Mesenchymal stem cell (in vitro differentiated cells and primary cell): ENCODE measurements at regions not wholly inside any gene's neighbourhood (a gene's known extent, or its start where the extent isn't known, plus 50 kb on each side); places are given as distances from the start of the nearest gene placed in this dataset.

ENCODE experiments used
- DNase-seq: peaks from one replicate; pipeline ENCODE4 v3.0.0-alpha.2; 2013
- H2AFZ ChIP-seq: one replicate; pipeline ENCODE4 v1.6.1; 2013; ENCODE audit warnings: low read depth, mild to moderate bottlenecking, control low read depth, inconsistent platforms, low read length, moderate library complexity
- H2AK5ac ChIP-seq: 2 replicates; pipeline ENCODE4 v1.6.1; 2013; ENCODE audit warnings: low read length, moderate library complexity, mild to moderate bottlenecking, inconsistent platforms; ENCODE audit not compliant: severe bottlenecking
- H2BK120ac ChIP-seq: one replicate; pipeline ENCODE4 v1.6.1; 2013; ENCODE audit warnings: low read depth, mild to moderate bottlenecking, inconsistent platforms, low read length, moderate library complexity
- H2BK12ac ChIP-seq, 2 experiments: one replicate each; pipeline ENCODE4 v1.6.1; 2013; ENCODE audit warnings: inconsistent platforms in 2 of 2, low read length in 2 of 2, mild to moderate bottlenecking in 2 of 2, moderate library complexity in 2 of 2, control low read depth in 1 of 2
- H2BK15ac ChIP-seq: one replicate; pipeline ENCODE4 v1.6.1; 2013; ENCODE audit warnings: mild to moderate bottlenecking, low read depth, inconsistent platforms; ENCODE audit not compliant: poor library complexity, severe bottlenecking
- H2BK5ac ChIP-seq: 2 replicates; pipeline ENCODE4 v1.6.1; 2013; ENCODE audit warnings: low read depth, mild to moderate bottlenecking, low read length, control low read depth, inconsistent platforms; ENCODE audit not compliant: poor library complexity, severe bottlenecking
- H3K14ac ChIP-seq, 2 experiments: one replicate each; pipeline ENCODE4 v1.6.1; 2013; ENCODE audit warnings: inconsistent platforms in 2 of 2, low read length in 2 of 2, control low read depth in 1 of 2, mild to moderate bottlenecking in 1 of 2, moderate library complexity in 1 of 2
- H3K18ac ChIP-seq, 2 experiments: one replicate each; pipeline ENCODE4 v1.6.1; 2013; ENCODE audit warnings: inconsistent platforms in 2 of 2, low read length in 2 of 2, control low read depth in 1 of 2, low read depth in 1 of 2, mild to moderate bottlenecking in 1 of 2
- H3K23ac ChIP-seq, 2 experiments: one replicate each; pipeline ENCODE4 v1.6.1; 2013; ENCODE audit warnings: inconsistent platforms in 2 of 2, low read length in 2 of 2, mild to moderate bottlenecking in 2 of 2, moderate library complexity in 2 of 2, control low read depth in 1 of 2
- H3K27ac ChIP-seq: 2 replicates; pipeline ENCODE4 v1.5.1; 2013; ENCODE audit warnings: mild to moderate bottlenecking, moderate library complexity, low read length, control low read depth, inconsistent platforms; ENCODE audit not compliant: poor library complexity, severe bottlenecking
- H3K27me3 ChIP-seq, 2 experiments: 2 replicates each; pipeline versions ENCODE4 v1.6.1 to v1.7.0; 2013; ENCODE audit warnings: low read length in 2 of 2, mild to moderate bottlenecking in 2 of 2, moderate library complexity in 2 of 2, control low read depth in 1 of 2, inconsistent platforms in 1 of 2; ENCODE audit not compliant: control insufficient read depth in 1 of 2, insufficient read depth in 1 of 2
- H3K36me3 ChIP-seq, 2 experiments: 2 replicates each; pipeline versions ENCODE4 v1.6.1 to v1.7.0; 2013; ENCODE audit warnings: low read length in 2 of 2, control low read depth in 1 of 2, inconsistent platforms in 1 of 2, low read depth in 1 of 2, mild to moderate bottlenecking in 1 of 2; ENCODE audit not compliant: insufficient read depth in 2 of 2, control insufficient read depth in 1 of 2
- H3K4ac ChIP-seq, 2 experiments: one replicate each; pipeline ENCODE4 v1.6.1; 2013; ENCODE audit warnings: inconsistent platforms in 2 of 2, low read length in 2 of 2, mild to moderate bottlenecking in 2 of 2, moderate library complexity in 2 of 2, control low read depth in 1 of 2, low read depth in 1 of 2
- H3K4me1 ChIP-seq: 2 replicates; pipeline ENCODE4 v1.6.1; 2013; ENCODE audit warnings: low read depth, low read length, control low read depth; ENCODE audit not compliant: control insufficient read depth, insufficient read depth
- H3K4me2 ChIP-seq: 2 replicates; pipeline ENCODE4 v1.6.1; 2013; ENCODE audit warnings: low read length, mild to moderate bottlenecking, inconsistent platforms; ENCODE audit not compliant: poor library complexity, severe bottlenecking
- H3K4me3 ChIP-seq, 2 experiments: 2 replicates each; pipeline versions ENCODE4 v1.5.1 to v1.7.0; 2013; ENCODE audit warnings: low read length in 2 of 2, mild to moderate bottlenecking in 2 of 2, control low read depth in 1 of 2, low read depth in 1 of 2; ENCODE audit not compliant: insufficient read depth in 1 of 2
- H3K79me1 ChIP-seq: replicated peaks from 2 replicates; pipeline ENCODE4 v1.6.1; 2013; ENCODE audit warnings: mild to moderate bottlenecking, control low read depth, low read length, inconsistent platforms; ENCODE audit not compliant: poor library complexity, severe bottlenecking
- H3K9ac ChIP-seq: 2 replicates; pipeline ENCODE4 v1.7.0; 2013; ENCODE audit warnings: mild to moderate bottlenecking, low read length, moderate library complexity
- H3K9me3 ChIP-seq: 2 replicates; pipeline ENCODE4 v1.7.0; 2013; ENCODE audit warnings: mild to moderate bottlenecking, low read length; ENCODE audit not compliant: control insufficient read depth
- H4K8ac ChIP-seq: one replicate; pipeline ENCODE4 v1.6.1; 2013; ENCODE audit warnings: inconsistent platforms, mild to moderate bottlenecking, low read length, moderate library complexity
- H4K91ac ChIP-seq: one replicate; pipeline ENCODE4 v1.6.1; 2013; ENCODE audit warnings: mild to moderate bottlenecking, low read length, inconsistent platforms
- WGBS: methylation state at CpG from one replicate; pipeline ENCODE4 v1.1.7; 2013; ENCODE audit warnings: mixed read lengths; 5-methylcytosine and 5-hydroxymethylcytosine counted together

- H3K36me3 ChIP-seq, result no peaks in the 10 kb centered on the region
- no peak overlapping the region for H3K4me3 ChIP-seq
- no peak overlapping the region for H3K9ac ChIP-seq
- no peak overlapping the region for H2AK5ac ChIP-seq
- H3K27me3 ChIP-seq, result no peaks in the 10 kb centered on the region
- H3K4ac ChIP-seq, result no peak overlapping the region
- no peak overlapping the region for H2BK5ac ChIP-seq
- no peak overlapping the region for H3K18ac ChIP-seq
- no peak overlapping the region for H3K27ac ChIP-seq
- H3K14ac ChIP-seq, result no peak overlapping the region
- no peaks in the 10 kb centered on the region for H3K9me3 ChIP-seq
- H4K8ac ChIP-seq, result no peak overlapping the region
- no peak overlapping the region for H2BK15ac ChIP-seq
- H2BK12ac ChIP-seq, result no peak overlapping the region
- H2AFZ ChIP-seq, result no peak overlapping the region
- no peaks in the 10 kb centered on the region for H3K79me1 ChIP-seq
- DNase-seq, result no peak
- WGBS, result 88% methylated on average over 5 of the region's 5 CpGs
- H3K4me1 ChIP-seq, result no peaks in the 10 kb centered on the region
- no peak overlapping the region for H2BK120ac ChIP-seq
- H3K23ac ChIP-seq, result no peak overlapping the region
- no peak overlapping the region for H4K91ac ChIP-seq
- no peak overlapping the region for H3K4me2 ChIP-seq
Measured at GRCh38 chr18:64807560-64807959, 658.7 kb upstream of the LINC00305 start.

GRCh38 chr18:64806691-64807090, 657.8 kb upstream of the LINC00305 start:
- Histone ChIP-seq H3K23ac (no peak overlapping the region), H2BK12ac (no peak overlapping the region), H3K27me3 (no peaks in the 10 kb centered on the region), H2BK15ac (no peak overlapping the region), H3K9me3 (no peaks in the 10 kb centered on the region), H4K91ac (no peak overlapping the region), H3K79me1 (no peaks in the 10 kb centered on the region), H3K4ac (no peak overlapping the region), H4K8ac (no peak overlapping the region), H3K9ac (no peak overlapping the region), H2BK120ac (no peak overlapping the region), H3K4me3 (no peak overlapping the region), H2AK5ac (no peak overlapping the region), H3K18ac (no peak overlapping the region), H2BK5ac (no peak overlapping the region), H3K4me2 (no peak overlapping the region), H3K4me1 (no peaks in the 10 kb centered on the region), H3K27ac (no peak overlapping the region), H2AFZ (no peak overlapping the region), H3K14ac (no peak overlapping the region), H3K36me3 (no peaks in the 10 kb centered on the region)
- DNase-seq, result no peak
- WGBS, result 83% methylated on average over 3 of the region's 5 CpGs

DNA sequence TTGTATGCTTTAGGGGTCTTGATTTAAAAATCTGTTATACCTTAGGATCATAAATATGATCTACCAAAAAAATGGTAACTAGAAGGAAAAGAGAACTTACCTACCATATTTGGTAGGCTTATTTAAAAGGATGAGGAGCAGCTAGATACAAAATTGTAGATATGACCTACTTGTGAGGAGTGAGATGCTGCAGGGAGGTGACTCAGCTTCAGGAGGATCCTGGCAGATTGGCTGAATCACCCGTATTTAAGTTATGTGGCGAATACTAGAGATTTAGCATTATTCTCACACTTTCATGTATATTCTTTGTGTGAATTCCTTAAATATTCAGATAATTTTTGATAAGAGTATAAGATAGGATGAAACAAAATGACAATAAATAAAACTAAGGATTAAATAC, 657.3 kb upstream of the LINC00305 start:
- Histone ChIP-seq H3K18ac (no peak overlapping the region), H3K4me3 (no peak overlapping the region), H3K4me2 (no peak overlapping the region), H3K4ac (no peak overlapping the region), H2AFZ (no peak overlapping the region), H2BK120ac (no peak overlapping the region), H3K27me3 (no peaks in the 10 kb centered on the region), H2BK12ac (no peak overlapping the region), H4K91ac (no peak overlapping the region), H3K9me3 (no peaks in the 10 kb centered on the region), H3K14ac (no peak overlapping the region), H3K36me3 (no peaks in the 10 kb centered on the region), H2BK15ac (no peak overlapping the region), H3K9ac (no peak overlapping the region), H4K8ac (no peak overlapping the region), H2AK5ac (no peak overlapping the region), H3K23ac (no peak overlapping the region), H3K79me1 (no peaks in the 10 kb centered on the region), H3K4me1 (no peaks in the 10 kb centered on the region), H2BK5ac (no peak overlapping the region), H3K27ac (no peak overlapping the region)
- no peak for DNase-seq
- no CpG with 5 or more reads among the region's 2 CpGs for WGBS

DNA sequence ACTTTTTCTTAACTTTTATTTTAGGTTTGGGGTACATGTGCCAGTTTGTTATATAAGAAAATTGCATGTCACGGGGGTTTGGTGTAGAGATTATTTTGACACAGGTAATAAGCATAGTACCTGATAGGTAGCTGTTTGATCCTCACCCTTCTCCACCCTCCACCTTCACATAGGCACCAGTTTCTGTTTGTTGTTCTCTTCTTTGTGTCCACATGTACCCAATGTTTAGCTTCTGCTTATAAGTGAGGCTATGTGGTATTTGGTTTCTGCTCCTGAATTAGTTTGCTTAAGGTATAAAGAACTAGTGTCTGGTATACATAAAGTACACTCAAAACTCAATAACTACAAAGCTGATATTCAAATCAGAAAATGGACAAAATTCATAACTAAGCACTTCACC, 654.6 kb upstream of the LINC00305 start:
- Histone ChIP-seq H4K91ac (no peak overlapping the region), H3K9ac (no peak overlapping the region), H3K79me1 (no peaks in the 10 kb centered on the region), H2BK5ac (no peak overlapping the region), H3K27me3 (no peaks in the 10 kb centered on the region), H2AK5ac (no peak overlapping the region), H4K8ac (no peak overlapping the region), H3K36me3 (no peaks in the 10 kb centered on the region), H2BK15ac (no peak overlapping the region), H3K9me3 (no peaks in the 10 kb centered on the region), H2AFZ (no peak overlapping the region), H3K4me2 (no peak overlapping the region), H2BK120ac (no peak overlapping the region), H3K4ac (no peak overlapping the region), H3K27ac (no peak overlapping the region), H3K14ac (no peak overlapping the region), H3K18ac (no peak overlapping the region), H3K4me1 (no peaks in the 10 kb centered on the region), H3K23ac (no peak overlapping the region), H2BK12ac (no peak overlapping the region), H3K4me3 (no peak overlapping the region)
- no peak for DNase-seq
- WGBS, result no CpG with 5 or more reads among the region's 1 CpG
